Mesenchymal stem cell (in vitro differentiated cells and primary cell): ENCODE measurements at regions not wholly inside any gene's neighbourhood (a gene's known extent, or its start where the extent isn't known, plus 50 kb on each side); places are given as distances from the start of the nearest gene placed in this dataset.
"Not testable (repeated sequence)": the region's sequence is repeated elsewhere in the genome, so short reads cannot be mapped to it uniquely, and the experiment has no call there.

ENCODE experiments used
- DNase-seq: peaks from one replicate; pipeline ENCODE4 v3.0.0-alpha.2; 2013
- H2AFZ ChIP-seq: one replicate; pipeline ENCODE4 v1.6.1; 2013; ENCODE audit warnings: low read depth, mild to moderate bottlenecking, control low read depth, inconsistent platforms, low read length, moderate library complexity
- H2AK5ac ChIP-seq: 2 replicates; pipeline ENCODE4 v1.6.1; 2013; ENCODE audit warnings: low read length, moderate library complexity, mild to moderate bottlenecking, inconsistent platforms; ENCODE audit not compliant: severe bottlenecking
- H2BK120ac ChIP-seq: one replicate; pipeline ENCODE4 v1.6.1; 2013; ENCODE audit warnings: low read depth, mild to moderate bottlenecking, inconsistent platforms, low read length, moderate library complexity
- H2BK12ac ChIP-seq, 2 experiments: one replicate each; pipeline ENCODE4 v1.6.1; 2013; ENCODE audit warnings: inconsistent platforms in 2 of 2, low read length in 2 of 2, mild to moderate bottlenecking in 2 of 2, moderate library complexity in 2 of 2, control low read depth in 1 of 2
- H2BK15ac ChIP-seq: one replicate; pipeline ENCODE4 v1.6.1; 2013; ENCODE audit warnings: mild to moderate bottlenecking, low read depth, inconsistent platforms; ENCODE audit not compliant: poor library complexity, severe bottlenecking
- H2BK5ac ChIP-seq: 2 replicates; pipeline ENCODE4 v1.6.1; 2013; ENCODE audit warnings: low read depth, mild to moderate bottlenecking, low read length, control low read depth, inconsistent platforms; ENCODE audit not compliant: poor library complexity, severe bottlenecking
- H3K14ac ChIP-seq, 2 experiments: one replicate each; pipeline ENCODE4 v1.6.1; 2013; ENCODE audit warnings: inconsistent platforms in 2 of 2, low read length in 2 of 2, control low read depth in 1 of 2, mild to moderate bottlenecking in 1 of 2, moderate library complexity in 1 of 2
- H3K18ac ChIP-seq, 2 experiments: one replicate each; pipeline ENCODE4 v1.6.1; 2013; ENCODE audit warnings: inconsistent platforms in 2 of 2, low read length in 2 of 2, control low read depth in 1 of 2, low read depth in 1 of 2, mild to moderate bottlenecking in 1 of 2
- H3K23ac ChIP-seq, 2 experiments: one replicate each; pipeline ENCODE4 v1.6.1; 2013; ENCODE audit warnings: inconsistent platforms in 2 of 2, low read length in 2 of 2, mild to moderate bottlenecking in 2 of 2, moderate library complexity in 2 of 2, control low read depth in 1 of 2
- H3K27ac ChIP-seq: 2 replicates; pipeline ENCODE4 v1.5.1; 2013; ENCODE audit warnings: mild to moderate bottlenecking, moderate library complexity, low read length, control low read depth, inconsistent platforms; ENCODE audit not compliant: poor library complexity, severe bottlenecking
- H3K27me3 ChIP-seq, 2 experiments: 2 replicates each; pipeline versions ENCODE4 v1.6.1 to v1.7.0; 2013; ENCODE audit warnings: low read length in 2 of 2, mild to moderate bottlenecking in 2 of 2, moderate library complexity in 2 of 2, control low read depth in 1 of 2, inconsistent platforms in 1 of 2; ENCODE audit not compliant: control insufficient read depth in 1 of 2, insufficient read depth in 1 of 2
- H3K36me3 ChIP-seq, 2 experiments: 2 replicates each; pipeline versions ENCODE4 v1.6.1 to v1.7.0; 2013; ENCODE audit warnings: low read length in 2 of 2, control low read depth in 1 of 2, inconsistent platforms in 1 of 2, low read depth in 1 of 2, mild to moderate bottlenecking in 1 of 2; ENCODE audit not compliant: insufficient read depth in 2 of 2, control insufficient read depth in 1 of 2
- H3K4ac ChIP-seq, 2 experiments: one replicate each; pipeline ENCODE4 v1.6.1; 2013; ENCODE audit warnings: inconsistent platforms in 2 of 2, low read length in 2 of 2, mild to moderate bottlenecking in 2 of 2, moderate library complexity in 2 of 2, control low read depth in 1 of 2, low read depth in 1 of 2
- H3K4me1 ChIP-seq: 2 replicates; pipeline ENCODE4 v1.6.1; 2013; ENCODE audit warnings: low read depth, low read length, control low read depth; ENCODE audit not compliant: control insufficient read depth, insufficient read depth
- H3K4me2 ChIP-seq: 2 replicates; pipeline ENCODE4 v1.6.1; 2013; ENCODE audit warnings: low read length, mild to moderate bottlenecking, inconsistent platforms; ENCODE audit not compliant: poor library complexity, severe bottlenecking
- H3K4me3 ChIP-seq, 2 experiments: 2 replicates each; pipeline versions ENCODE4 v1.5.1 to v1.7.0; 2013; ENCODE audit warnings: low read length in 2 of 2, mild to moderate bottlenecking in 2 of 2, control low read depth in 1 of 2, low read depth in 1 of 2; ENCODE audit not compliant: insufficient read depth in 1 of 2
- H3K79me1 ChIP-seq: replicated peaks from 2 replicates; pipeline ENCODE4 v1.6.1; 2013; ENCODE audit warnings: mild to moderate bottlenecking, control low read depth, low read length, inconsistent platforms; ENCODE audit not compliant: poor library complexity, severe bottlenecking
- H3K9ac ChIP-seq: 2 replicates; pipeline ENCODE4 v1.7.0; 2013; ENCODE audit warnings: mild to moderate bottlenecking, low read length, moderate library complexity
- H3K9me3 ChIP-seq: 2 replicates; pipeline ENCODE4 v1.7.0; 2013; ENCODE audit warnings: mild to moderate bottlenecking, low read length; ENCODE audit not compliant: control insufficient read depth
- H4K8ac ChIP-seq: one replicate; pipeline ENCODE4 v1.6.1; 2013; ENCODE audit warnings: inconsistent platforms, mild to moderate bottlenecking, low read length, moderate library complexity
- H4K91ac ChIP-seq: one replicate; pipeline ENCODE4 v1.6.1; 2013; ENCODE audit warnings: mild to moderate bottlenecking, low read length, inconsistent platforms
- WGBS: methylation state at CpG from one replicate; pipeline ENCODE4 v1.1.7; 2013; ENCODE audit warnings: mixed read lengths; 5-methylcytosine and 5-hydroxymethylcytosine counted together

GRCh38 chr10:106027240-106027639 is 1137.3 kb downstream of the SORCS1 start:
- Histone ChIP-seq H3K36me3 (no peaks in the 10 kb centered on the region), H3K27ac (no peak overlapping the region), H3K79me1 (no peaks in the 10 kb centered on the region), H3K9ac (no peak overlapping the region), H2BK12ac (no peak overlapping the region), H3K14ac (no peak overlapping the region), H3K27me3 (no peaks in the 10 kb centered on the region), H3K4me3 (no peak overlapping the region), H2AK5ac (no peak overlapping the region), H2AFZ (no peak overlapping the region), H4K8ac (no peak overlapping the region), H3K4me2 (no peak overlapping the region), H4K91ac (no peak overlapping the region), H2BK5ac (no peak overlapping the region), H2BK15ac (no peak overlapping the region), H3K23ac (no peak overlapping the region), H2BK120ac (no peak overlapping the region), H3K18ac (no peak overlapping the region), H3K4me1 (no peaks in the 10 kb centered on the region), H3K9me3 (no peaks in the 10 kb centered on the region), H3K4ac (no peak overlapping the region)
- DNase-seq, result no peak
- WGBS, result 43% methylated on average over 1 of the region's 1 CpG

- Histone ChIP-seq H4K8ac (no peak overlapping the region), H3K18ac (no peak overlapping the region), H3K4ac (no peak overlapping the region), H3K27ac (no peak overlapping the region), H4K91ac (no peak overlapping the region), H3K79me1 (no peaks in the 10 kb centered on the region), H3K4me1 (no peaks in the 10 kb centered on the region), H2BK15ac (no peak overlapping the region), H2BK5ac (no peak overlapping the region), H3K9ac (no peak overlapping the region), H2BK120ac (no peak overlapping the region), H3K36me3 (no peaks in the 10 kb centered on the region), H2BK12ac (no peak overlapping the region), H2AFZ (no peak overlapping the region), H3K9me3 (no peaks in the 10 kb centered on the region), H2AK5ac (no peak overlapping the region), H3K27me3 (no peaks in the 10 kb centered on the region), H3K4me2 (no peak overlapping the region), H3K23ac (no peak overlapping the region), H3K14ac (no peak overlapping the region), H3K4me3 (no peak overlapping the region)
- DNase-seq, result no peak
These were observed 1139.2 kb downstream of the SORCS1 start for GRCh38 chr10:106025208-106025811.

- Histone ChIP-seq H2AFZ (no peak overlapping the region), H3K4me3 (no peak overlapping the region), H3K9ac (no peak overlapping the region), H3K4me2 (no peak overlapping the region), H4K91ac (no peak overlapping the region), H3K79me1 (no peaks in the 10 kb centered on the region), H2BK120ac (no peak overlapping the region), H2BK5ac (no peak overlapping the region), H2BK15ac (no peak overlapping the region), H3K27me3 (no peaks in the 10 kb centered on the region), H2BK12ac (no peak overlapping the region), H4K8ac (no peak overlapping the region), H3K14ac (no peak overlapping the region), H3K27ac (no peak overlapping the region), H3K4ac (no peak overlapping the region), H3K23ac (no peak overlapping the region), H2AK5ac (no peak overlapping the region), H3K36me3 (no peaks in the 10 kb centered on the region), H3K18ac (no peak overlapping the region), H3K9me3 (no peaks in the 10 kb centered on the region), H3K4me1 (no peaks in the 10 kb centered on the region)
- 53% methylated on average over 3 of the region's 3 CpGs for WGBS
- DNase-seq, result no peak
These were observed 1141.2 kb downstream of the SORCS1 start for GRCh38 chr10:106023329-106023728.

GRCh38 chr10:106019559-106019958 is 1144.9 kb downstream of the SORCS1 start:
- not testable (repeated sequence) for H2BK5ac ChIP-seq, H2BK120ac ChIP-seq, H3K4me3 ChIP-seq, H3K4me1 ChIP-seq, H3K9me3 ChIP-seq, H3K23ac ChIP-seq, H3K9ac ChIP-seq, H3K18ac ChIP-seq, H2AK5ac ChIP-seq, H3K14ac ChIP-seq, H3K27me3 ChIP-seq, H2BK15ac ChIP-seq, H3K79me1 ChIP-seq, H2AFZ ChIP-seq, H3K36me3 ChIP-seq, H4K91ac ChIP-seq, H3K4ac ChIP-seq, H3K4me2 ChIP-seq, H2BK12ac ChIP-seq, DNase-seq, H3K27ac ChIP-seq, H4K8ac ChIP-seq
- 67% methylated on average over 6 of the region's 6 CpGs for WGBS
